ENCODE measurements at regions not wholly inside any gene's neighbourhood (a gene's known extent, or its start where the extent isn't known, plus 50 kb on each side); places are given as distances from the start of the nearest gene placed in this dataset.
"Not testable (repeated sequence)": the region's sequence is repeated elsewhere in the genome, so short reads cannot be mapped to it uniquely, and the experiment has no call there.

DNA sequence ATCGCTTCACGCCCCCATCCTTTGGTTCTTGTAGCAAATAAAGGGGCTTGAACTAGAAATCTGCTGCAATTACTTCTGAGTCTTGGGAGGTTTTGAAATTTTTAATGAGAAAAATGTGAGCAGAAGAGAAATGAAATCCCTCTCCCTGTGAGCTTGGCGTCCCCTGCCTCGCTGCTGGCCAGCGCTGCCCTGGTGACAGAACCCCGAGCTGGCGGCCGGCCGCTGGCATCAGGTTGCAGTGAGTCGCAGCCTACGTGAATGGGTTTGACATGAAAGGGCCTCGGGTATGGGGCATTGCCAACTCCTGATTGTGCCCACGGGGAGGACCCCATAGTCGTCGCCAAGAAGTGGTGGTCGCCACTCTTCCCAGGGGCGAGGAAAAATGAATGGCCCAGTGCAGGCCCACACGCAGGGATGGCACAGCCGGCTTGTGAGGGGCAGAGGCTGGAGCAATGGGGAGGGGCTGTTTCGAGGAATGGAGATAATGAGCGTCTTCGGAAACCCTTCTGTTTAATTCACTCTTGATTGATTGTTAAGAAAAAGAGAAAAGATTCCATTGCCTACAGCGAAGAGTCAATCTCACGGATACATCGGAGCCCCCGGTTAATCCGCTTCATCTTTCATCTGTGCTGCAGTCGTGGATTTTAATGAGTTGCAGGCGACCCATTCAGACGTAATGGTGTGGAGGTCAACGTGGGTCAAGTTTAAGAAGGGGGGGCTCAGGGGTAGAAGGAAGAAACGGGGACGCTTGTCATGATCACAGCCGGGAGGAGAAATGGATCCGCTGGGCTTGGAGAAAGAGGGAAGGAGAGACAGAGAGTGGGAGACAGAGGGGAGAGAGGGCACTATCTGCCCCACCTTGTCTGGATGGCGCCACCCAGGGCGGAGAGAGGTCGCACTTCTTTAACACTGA is 380.1 kb downstream of the THBS2 start:
- no peak for DNase-seq

DNA sequence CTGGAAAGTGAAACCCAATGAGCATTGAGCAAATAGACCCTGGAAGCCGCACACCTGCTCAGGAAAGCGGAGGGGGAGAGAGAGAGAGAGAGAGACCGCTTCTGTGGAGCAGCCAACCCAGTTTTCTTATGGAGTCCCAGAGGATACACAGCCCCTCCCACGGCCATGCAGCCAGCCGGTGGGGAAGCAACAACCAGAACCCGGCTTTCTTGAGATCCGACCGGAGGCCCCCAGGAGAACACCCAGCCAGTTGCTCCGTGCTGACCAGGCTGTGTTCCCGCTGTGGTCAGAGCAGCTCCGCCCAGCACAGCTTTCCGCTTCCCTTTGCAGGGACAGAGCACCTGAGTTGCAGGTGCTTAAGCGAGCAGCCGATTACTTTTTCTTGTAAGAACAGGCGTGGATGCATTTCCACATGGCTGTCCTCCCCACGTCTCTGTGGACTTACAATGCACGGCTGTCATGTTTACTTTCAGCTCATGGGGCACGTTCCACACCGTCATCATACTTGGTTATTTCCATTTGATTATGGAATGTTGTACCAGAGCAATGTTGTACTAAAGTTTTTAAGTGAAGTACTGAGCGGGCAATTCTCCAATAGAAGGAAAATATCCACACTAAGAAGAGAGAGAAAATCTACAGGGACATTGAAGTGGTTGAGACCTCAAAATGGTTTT is 381.9 kb downstream of the THBS2 start:
- no peak for DNase-seq

DNA sequence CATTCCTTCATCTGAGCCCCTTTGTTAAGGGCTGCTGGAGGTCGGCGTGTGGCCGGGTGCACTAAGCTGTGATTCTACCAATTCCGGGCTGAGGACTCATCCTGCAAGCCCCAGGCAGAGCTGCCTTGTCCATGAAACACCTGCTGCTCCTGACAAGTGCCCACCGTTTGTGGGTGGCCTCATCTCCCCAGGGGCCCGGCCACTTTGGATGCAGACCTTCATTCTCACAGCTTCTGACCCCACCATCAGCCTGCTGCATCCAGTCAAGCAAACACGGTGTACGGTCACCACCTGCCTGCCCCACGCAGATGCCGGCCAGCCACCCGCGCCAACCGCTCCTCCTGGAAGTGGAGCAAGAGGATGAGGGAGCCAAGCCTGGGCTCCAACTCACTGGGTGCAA is 382.7 kb downstream of the THBS2 start:
- no peak for DNase-seq

DNA sequence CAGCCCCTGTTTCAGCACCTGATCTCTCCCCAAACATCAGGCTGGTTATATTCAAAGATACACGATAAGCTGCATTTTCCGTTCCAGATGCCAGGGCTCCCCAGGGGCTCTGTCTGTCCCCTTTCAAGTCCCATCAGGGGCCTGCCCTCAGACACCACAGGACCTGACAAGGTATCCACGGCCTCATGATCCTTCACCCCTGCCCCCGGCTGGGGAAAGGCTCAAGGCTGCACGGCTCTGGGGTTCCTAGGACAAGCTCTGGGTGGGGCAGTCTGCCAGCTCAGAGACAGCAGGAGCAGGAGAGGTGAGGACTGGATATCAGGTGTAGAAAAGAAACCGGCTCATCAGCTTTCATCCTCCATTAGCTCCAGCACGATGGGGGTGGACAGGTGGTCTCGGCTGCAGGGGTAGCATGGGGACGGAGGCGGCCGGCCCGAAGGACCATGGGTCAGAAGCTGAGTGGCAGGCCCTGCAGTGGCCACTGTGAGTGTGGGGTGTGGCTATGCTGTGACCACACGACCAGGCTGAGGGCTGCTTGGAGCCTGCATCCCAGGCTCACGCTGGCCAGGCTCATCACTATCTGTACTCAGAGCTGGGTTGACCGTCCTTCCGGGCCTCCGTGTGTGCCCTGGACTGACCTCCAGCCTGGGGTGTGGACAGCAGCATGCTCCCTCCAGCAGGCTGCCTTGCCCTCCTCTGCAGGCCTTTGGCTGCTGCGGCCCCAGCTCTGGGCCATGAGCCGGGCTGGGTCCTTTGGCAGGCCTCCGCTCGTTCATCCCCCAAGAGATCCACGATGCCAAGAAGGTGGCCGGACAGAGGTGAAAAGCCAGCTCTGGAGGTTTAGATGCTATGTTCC is 386.2 kb downstream of the THBS2 start:
- DNase-seq: no peak

DNA sequence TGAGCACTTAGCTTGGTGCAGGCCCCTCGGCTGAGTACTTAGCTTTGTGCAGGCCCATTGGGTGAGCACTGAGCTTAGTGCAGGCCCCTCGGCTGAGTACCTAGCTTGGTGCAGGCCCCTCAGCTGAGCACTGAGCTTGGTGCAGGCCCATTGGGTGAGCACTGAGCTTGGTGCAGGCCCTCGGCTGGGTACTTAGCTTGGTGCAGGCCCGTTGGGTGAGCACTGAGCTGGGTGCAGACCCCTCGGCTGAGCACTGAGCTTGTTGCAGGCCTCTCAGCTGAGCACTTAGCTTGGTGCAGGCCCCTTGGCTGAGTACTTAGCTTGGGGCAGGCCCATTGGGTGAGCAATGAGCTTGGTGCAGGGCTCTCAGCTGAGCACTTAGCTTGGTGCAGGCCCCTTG is 387.1 kb downstream of the THBS2 start:
- DNase-seq: no peak

DNA sequence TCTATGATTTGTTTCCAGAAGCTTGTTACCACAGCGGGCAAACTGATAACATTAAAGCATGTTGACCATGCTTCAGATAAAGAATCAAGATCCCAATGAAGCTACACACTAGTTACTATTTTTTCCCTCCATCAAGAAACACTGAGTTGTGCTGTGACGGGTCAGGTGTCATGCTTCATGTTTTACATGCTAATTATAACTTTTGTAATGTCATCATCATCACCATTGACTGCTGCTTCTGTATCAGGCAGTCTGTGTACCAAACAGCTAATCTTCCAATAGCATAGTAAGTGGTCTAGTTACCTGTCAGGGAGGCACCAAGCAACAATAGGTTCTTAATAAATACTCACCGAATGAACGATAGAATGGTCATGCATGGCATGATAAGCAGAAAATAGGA is 388.1 kb downstream of the THBS2 start:
- DNase-seq: no peak

DNA sequence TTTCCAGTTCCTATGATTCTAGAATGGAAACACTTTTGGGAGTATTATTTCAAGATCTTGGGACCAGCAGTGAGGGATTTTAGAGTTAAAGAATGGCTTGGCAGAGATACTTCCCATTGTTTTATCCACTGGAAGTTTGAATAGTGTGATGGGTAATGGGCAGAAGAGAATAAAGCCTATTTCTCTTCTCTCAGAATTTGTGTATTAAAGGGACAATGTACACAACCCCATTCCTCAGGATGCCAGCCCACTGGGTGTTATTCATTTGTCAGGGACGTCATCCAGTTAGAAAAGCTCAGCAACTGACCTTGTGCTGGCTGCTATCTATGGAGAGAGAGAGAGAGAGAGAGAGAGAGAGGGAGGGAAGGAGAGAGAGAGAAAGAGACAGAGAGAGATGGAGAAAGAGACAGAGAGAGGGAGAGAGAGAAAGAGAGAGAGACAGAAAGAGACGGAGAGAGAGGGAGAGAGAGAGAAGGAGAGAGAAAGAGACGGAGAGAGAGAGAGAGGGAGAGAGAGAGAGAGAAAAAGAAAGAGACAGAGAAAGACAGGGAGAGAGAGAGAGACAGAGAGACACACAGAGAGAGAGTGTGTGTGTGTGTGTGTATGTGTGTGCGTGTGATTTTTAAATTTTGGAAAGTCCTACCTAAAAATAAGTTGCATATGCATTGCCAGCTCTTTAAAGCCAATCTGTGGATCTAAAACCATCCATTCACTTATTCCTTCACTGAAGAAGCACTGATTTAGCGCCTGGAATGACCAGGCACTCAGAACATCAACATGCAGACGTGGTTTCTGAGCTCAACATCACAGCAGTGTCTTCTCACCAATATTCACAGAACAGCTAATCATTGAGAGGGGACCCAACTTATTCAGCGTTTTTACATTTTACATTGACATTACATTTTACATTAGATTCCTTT is 388.8 kb downstream of the THBS2 start:
- DNase-seq: no peak

DNA sequence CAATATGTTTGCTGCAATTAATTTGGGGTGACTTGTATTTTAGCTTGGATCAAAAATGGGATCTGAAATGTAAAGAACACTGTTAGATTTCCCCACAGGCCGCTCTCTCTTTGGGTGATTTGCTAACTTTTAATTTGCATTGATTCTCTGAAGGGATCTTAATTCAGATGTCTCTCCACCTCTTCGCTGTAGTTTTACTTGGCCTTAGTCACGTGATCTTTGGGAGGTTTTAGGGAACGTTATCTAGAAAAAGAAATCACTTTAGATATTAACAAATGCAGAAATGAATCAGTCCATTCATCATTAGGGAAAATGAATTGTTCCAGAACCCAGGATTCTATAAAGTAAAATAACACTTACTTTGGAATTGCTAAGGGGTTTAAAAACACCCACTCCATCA is 390.2 kb downstream of the THBS2 start:
- DNase-seq: no peak

DNA sequence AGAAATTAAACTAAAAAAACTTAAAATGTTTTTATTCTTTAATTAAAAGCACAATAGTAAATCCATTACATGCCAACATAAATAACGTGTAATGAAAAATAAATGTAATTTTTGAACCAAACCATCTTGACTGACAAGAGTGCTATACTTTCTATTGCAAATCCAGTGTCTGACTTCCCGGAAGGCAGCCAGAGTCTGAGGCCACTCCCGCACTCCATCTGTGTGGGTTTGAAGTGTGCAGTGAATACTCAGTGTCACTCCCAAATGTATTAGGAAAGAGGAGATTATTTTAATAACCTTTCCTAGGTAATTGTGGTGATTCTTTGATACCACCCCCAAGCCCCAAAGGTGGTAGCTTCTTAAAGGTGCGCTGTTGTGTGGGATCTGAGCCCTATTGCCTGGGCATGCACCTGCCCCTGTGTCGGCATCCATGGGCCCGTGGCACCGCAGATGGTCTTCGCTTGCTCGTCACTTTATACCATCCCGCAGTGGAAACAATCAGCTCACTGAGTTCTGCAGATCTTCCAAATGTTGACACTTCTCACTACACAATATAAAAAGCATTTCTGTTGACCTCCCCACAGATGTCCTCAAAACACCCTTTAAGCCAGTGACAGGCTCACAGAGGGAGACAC is 391.2 kb downstream of the THBS2 start:
- DNase-seq: no peak

DNA sequence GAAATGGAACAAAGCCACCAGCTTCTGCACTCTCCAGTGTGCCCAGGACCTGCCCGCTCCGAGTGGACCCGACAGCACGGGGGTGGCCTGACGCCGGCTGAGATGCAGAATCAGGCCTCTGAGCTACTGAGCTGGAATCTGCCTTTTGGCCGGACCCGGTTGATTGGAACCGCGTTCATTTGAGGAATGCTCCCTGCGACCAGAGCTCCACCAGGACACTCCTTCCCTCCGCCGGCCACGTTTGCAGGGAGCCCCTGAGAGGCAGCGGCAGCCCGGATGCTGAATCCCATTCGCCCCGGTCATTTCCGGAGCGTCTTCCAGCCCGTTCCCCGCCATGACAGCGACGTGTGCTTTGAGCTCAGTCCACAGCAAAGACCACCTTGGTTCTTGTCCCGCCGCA is 392.7 kb downstream of the THBS2 start:
- DNase-seq: no peak

DNA sequence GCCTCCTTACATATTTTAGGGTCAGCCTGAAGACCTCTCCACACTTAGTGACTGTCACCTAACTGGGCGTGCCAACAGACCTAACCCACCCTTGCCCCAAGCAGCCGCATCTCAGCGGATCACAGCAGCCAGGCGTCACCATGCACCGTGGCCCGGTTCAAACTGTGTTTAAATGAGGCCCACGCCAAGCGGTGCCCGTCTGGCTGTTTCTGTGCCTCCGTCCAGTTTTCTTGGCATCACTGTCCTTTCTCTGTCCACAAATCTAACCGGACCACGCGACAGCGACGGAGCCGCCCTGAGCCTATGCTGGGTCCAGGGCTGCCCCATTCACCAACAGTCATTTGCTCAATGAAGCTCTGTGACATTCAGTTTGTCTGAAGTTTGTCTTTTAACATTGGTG is 393.3 kb downstream of the THBS2 start:
- DNase-seq: no peak

DNA sequence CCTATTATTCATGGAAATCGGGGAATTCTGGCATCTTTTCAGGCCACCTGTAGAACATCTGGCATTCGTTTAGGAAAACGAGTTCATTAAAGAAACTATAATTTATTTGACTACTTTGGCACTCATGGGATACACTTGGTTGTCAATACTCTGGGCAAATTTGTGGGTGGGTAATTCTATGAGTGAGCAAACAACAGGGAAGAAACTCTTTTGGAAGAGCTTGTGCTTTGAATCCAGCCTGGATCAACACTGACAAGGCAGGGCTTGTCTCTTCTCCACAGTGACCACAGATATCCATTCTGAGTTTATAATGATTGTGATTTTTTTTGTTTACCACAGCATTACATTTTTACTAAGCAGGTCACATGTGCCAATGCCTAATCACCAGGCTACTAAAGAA is 394.7 kb downstream of the THBS2 start:
- DNase-seq: no peak

DNA sequence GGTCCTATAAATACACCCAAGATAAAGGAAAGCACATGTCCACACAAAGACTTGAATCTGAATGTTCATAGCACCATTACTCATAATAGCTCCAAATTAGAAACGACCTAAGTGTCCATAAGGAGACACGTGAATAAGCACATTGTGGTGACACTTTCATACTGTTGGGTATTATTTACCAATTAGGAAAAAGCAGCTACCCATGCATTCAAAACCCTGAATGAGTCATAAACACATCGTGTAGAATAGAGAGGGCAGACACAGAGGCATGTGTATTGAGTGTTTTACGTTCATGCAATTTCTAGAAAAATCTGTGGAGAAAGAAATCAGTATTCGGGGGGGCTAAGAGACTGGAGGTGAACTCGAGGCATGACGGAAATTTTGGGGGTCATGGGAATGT is 396.7 kb downstream of the THBS2 start:
- DNase-seq: no peak

DNA sequence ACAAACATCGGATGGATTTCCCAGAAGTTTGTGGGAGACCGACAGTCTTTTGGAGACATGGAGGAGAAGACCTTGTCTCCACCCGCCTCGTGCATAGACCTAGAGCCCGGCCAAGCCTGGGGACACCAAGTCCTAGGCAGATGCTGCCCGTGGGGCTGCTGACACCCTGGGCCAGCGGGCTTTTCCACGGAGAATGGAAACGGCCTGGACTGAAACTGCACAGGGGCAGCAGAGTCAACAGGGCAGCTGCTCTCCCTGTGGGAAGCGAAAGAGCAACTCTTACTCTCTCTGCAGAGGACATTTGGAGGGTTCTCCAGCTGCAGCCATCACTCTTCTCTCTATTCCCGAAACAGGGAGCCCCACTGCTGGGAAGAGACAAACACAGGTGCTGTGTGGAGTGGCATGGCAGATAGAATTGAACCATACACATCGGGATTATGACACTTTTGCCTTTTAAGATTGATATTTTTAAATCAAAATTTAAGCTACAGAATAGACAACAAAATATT is 401.2 kb downstream of the THBS2 start:
- DNase-seq: no peak

DNA sequence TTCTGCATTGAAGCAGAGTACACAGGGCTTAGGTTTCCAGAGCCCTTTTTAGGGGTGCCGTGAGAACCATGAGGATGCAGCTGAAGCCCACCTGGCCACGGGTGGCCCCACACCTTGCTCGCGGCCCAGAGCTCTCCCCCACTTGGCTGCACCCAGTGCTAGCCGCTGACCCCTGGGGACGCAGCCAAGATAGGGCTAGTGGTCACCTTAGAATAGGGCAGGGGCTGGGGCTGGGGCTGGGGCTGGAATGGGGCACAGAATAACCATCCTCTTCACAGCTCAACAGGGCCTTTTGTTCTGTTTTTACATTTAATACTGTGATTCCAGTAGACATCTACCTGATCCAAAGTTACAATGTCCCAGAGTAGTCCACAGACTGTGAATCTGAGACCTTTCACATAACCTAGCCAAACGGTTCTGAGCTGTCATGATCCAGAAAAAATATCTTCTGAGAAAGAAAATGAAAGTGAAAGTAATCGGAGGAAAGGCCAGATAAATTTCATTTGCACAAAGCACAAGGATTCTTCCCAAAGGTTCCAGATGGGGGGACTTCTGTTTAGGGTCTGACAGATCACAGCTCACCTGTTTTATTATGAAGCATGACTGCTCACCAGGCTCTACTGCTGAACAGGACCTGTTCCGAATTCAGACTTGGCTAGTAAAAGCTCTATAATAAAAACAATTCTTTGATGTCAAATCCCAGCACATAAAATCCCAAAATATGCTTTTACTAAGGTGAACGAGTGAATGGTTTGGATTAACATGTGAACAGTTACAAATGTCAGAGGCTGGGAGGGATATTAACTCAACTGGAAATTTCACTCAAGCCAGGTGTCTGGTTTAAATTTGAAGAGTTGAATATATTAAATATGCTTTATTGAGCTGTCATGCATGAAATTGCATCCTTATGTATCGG is 401.9 kb downstream of the THBS2 start:
- DNase-seq: no peak

DNA sequence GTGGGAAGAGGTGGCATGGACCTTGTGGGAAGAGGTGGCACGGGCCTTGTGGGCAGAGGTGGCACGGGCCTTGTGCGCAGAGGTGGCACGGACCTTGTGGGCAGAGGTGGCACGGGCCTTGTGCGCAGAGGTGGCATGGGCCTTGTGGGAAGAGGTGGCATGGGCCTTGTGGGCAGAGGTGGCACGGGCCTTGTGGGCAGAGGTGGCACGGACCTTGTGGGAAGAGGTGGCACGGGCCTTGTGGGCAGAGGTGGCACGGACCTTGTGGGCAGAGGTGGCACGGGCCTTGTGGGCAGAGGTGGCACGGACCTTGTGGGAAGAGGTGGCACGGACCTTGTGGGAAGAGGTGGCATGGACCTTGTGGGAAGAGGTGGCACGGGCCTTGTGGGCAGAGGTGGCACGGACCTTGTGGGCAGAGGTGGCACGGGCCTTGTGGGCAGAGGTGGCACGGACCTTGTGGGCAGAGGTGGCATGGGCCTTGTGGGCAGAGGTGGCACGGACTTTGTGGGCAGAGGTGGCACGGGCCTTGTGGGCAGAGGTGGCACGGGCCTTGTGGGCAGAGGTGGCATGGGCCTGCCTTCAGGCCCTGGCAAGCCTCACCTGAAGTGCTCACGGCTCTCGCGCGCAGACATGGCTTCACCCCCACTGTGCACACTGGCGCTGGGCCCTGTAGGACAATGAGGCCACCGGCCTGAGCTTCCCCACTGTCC is 403.5 kb downstream of the THBS2 start:
- DNase-seq: not testable (repeated sequence)

DNA sequence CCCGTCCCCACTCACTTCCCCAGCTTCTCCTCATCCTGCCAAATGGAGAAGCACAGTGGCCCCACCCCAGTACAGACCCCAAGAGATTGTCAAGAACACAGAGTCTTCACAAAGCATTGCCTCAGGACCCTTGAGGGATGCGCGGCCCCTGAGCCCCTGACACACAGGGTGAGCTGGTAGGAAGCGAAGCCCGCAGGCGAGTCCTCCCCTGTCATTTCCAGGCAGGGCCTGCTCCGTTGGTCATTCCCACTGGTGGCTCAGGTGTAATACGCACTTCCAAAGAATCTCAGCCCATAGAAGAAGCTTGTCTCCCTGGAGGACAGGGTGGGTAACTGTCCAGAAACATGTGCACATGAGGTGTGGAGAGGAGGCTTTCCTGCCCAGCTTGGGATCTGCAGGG is 404.2 kb downstream of the THBS2 start:
- DNase-seq: no peak

DNA sequence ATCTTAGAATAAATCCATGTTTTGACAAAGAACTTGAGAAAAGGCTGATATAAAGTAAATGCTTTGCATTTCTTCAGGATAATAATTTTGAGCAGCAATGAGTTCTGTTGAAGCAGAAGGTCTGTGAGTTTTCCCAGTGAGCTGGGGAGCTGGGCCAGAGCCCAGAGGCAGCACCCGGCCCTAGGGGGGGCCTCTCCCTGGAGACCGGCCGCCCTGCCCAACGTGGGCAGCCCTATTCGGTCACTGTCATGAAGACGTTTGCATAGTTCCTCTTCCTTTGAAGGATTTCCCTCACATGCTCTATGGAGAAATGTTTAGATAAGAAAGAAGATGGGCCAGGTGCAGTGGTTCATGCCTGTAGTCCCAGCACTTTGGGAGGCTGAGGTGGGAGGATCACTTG is 404.8 kb downstream of the THBS2 start:
- no peak for DNase-seq

DNA sequence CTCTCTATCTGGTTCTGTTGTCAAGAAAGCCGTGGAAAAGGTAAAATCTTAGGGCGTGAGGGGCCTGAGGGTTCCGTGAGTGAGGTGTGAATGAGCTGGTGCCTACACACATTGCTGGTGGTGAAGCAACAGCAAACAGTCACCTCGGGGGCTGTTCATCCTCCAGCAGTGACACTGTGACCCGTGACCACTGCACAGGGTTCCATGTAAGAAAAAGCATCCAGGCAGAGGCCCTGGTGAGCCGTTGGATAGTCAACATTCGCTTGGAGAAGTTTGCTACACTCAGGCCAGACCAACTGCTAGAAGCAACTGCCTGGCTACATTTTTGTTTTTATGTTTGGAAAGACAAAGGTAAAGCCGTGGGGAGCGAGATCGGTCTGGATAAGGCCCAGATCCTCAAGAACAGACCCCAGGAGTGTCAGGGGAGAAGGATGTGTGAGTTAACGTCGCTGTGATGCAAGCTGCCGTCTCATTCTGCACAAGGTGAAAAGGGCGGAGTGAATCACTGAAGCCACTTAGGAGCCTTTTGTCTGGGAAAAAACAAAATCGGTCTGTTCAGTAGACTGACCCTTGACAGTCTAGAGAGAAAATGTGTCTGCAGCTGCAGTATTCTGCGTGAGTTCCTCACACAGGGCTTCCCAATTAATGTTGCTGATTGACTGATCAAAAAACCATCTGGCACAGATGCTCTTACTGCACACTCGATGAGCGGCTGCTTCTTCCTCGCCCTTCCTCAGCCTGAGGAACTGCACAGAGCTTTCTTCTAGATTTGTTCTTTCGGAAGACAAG is 404.0 kb downstream of the SMOC2 start:
- DNase-seq: no peak
